ENCODE measurements at regions not wholly inside any gene's neighbourhood (a gene's known extent, or its start where the extent isn't known, plus 50 kb on each side); places are given as distances from the start of the nearest gene placed in this dataset.

DNA sequence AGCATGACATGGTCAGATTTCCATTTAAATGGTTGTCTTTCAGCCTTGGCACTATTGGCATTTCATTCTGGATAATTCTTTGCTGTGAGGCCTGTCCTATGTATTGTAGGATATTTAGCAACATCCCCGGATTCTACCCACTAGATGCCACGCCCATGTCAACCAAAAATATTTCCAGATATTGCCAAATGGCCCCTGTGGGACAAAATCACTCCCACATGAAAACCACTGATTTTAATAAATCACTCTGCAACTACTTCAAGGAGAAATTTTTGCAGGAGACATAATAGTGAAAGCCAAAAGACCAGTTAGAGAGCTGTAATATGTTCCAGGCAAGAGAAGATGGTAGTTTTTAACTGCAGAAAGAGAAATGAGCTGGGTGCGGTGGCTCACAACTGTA is 55.9 kb upstream of the RARB start:
- no peak for DNase-seq (ENCODE audit: extremely low read depth, low read depth)

GRCh38 chr3:25376340-25376739 is 51.7 kb upstream of the RARB start:
- no peak for DNase-seq (ENCODE audit: extremely low read depth, low read depth)

GRCh38 chr3:25377042-25377441 is 51.0 kb upstream of the RARB start:
- DNase-seq (ENCODE audit: extremely low read depth, low read depth), result no peak

Small RNA genes lying in the stretch of these regions (small RNA-seq; reads per million reads assigned to genes)
- 0 to 0.12 reads per million in 2 experiments for gene RN7SL216P
- 0 reads per million in 2 experiments for gene RNA5SP125
- 0 reads per million in 2 experiments for gene RNA5SP126

Data from NCI-H460 (cell line).